Left ventricle myocardium inferior (tissue), 1 donor: ENCODE measurements at regions not wholly inside any gene's neighbourhood (a gene's known extent, or its start where the extent isn't known, plus 50 kb on each side); places are given as distances from the start of the nearest gene placed in this dataset.

Source experiments
- DNase-seq: peaks from one replicate; pipeline ENCODE4 v3.0.0-alpha.2; 2020
- H3K27ac ChIP-seq: fragments of 200-600 bp; replicated peaks from 2 replicates; pipeline ENCODE4 v1.8.0; 2021
- H3K27me3 ChIP-seq: fragments of 200-600 bp; 2 replicates; pipeline ENCODE4 v1.8.0; 2021; ENCODE audit warnings: low read depth
- H3K36me3 ChIP-seq: fragments of 200-600 bp; 2 replicates; pipeline ENCODE4 v1.8.0; 2021
- H3K4me1 ChIP-seq: fragments of 200-600 bp; 2 replicates; pipeline ENCODE4 v1.8.0; 2021
- H3K4me3 ChIP-seq: fragments of 200-600 bp; 2 replicates; pipeline ENCODE4 v1.8.0; 2021; ENCODE audit warnings: mild to moderate bottlenecking, moderate library complexity
- H3K9me3 ChIP-seq: fragments of 200-600 bp; replicated peaks from 2 replicates; pipeline ENCODE4 v1.8.0; 2021
- CTCF ChIP-seq: fragments of 200-600 bp; IDR thresholded peaks from 2 replicates; pipeline ENCODE4 v1.8.0; 2021; ENCODE audit warnings: antibody characterized with exemption, mild to moderate bottlenecking, borderline replicate concordance
- intact Hi-C: fragments of 100-400 bp; cut with micrococcal nuclease; formaldehyde crosslinking; loops from one replicate; pipeline ENCODE4 v1.11.0; 2022
- donor health status: DM: no; HTN: yes; CAD: no; lungs with severe emphysema.

GRCh38 chr12:94802796-94803195, 152.4 kb upstream of the TMCC3 start:
- no peak overlapping the region for H3K27ac ChIP-seq
- TF ChIP-seq CTCF, result no peak
- H3K36me3 ChIP-seq, result no peaks in the 10 kb centered on the region
- no peak overlapping the region for H3K4me3 ChIP-seq
- intact Hi-C loops, result no loop called here
- no peak for DNase-seq
- no peaks in the 10 kb centered on the region for H3K9me3 ChIP-seq
- no peaks in the 10 kb centered on the region for H3K4me1 ChIP-seq
- H3K27me3 ChIP-seq, result peaks cover 8% of the 10 kb centered on the region

GRCh38 chr12:94801745-94802144, 151.4 kb upstream of the TMCC3 start:
- H3K27ac ChIP-seq, result no peak overlapping the region
- intact Hi-C loops, result no loop called here
- TF ChIP-seq CTCF, result no peak
- no peak for DNase-seq
- no peaks in the 10 kb centered on the region for H3K36me3 ChIP-seq
- H3K9me3 ChIP-seq, result no peaks in the 10 kb centered on the region
- no peaks in the 10 kb centered on the region for H3K4me1 ChIP-seq
- H3K27me3 ChIP-seq, result peaks cover 4% of the 10 kb centered on the region
- no peak overlapping the region for H3K4me3 ChIP-seq

- H3K4me3 ChIP-seq, result no peak overlapping the region
- no peaks in the 10 kb centered on the region for H3K36me3 ChIP-seq
- no peak for DNase-seq
- peaks cover 4% of the 10 kb centered on the region for H3K27me3 ChIP-seq
- no peak overlapping the region for H3K27ac ChIP-seq
- no peak for TF ChIP-seq CTCF
- no peaks in the 10 kb centered on the region for H3K4me1 ChIP-seq
- intact Hi-C loops, result no loop called here
- H3K9me3 ChIP-seq, result no peaks in the 10 kb centered on the region
These were observed 148.8 kb upstream of the TMCC3 start for GRCh38 chr12:94799136-94799535.

GRCh38 chr12:94798113-94798512, 147.8 kb upstream of the TMCC3 start:
- H3K4me1 ChIP-seq, result no peaks in the 10 kb centered on the region
- H3K27me3 ChIP-seq, result peaks cover 5% of the 10 kb centered on the region
- H3K9me3 ChIP-seq, result no peaks in the 10 kb centered on the region
- no peak overlapping the region for H3K4me3 ChIP-seq
- TF ChIP-seq CTCF, result no peak
- DNase-seq, result no peak
- H3K27ac ChIP-seq, result no peak overlapping the region
- intact Hi-C loops, result no loop called here
- no peaks in the 10 kb centered on the region for H3K36me3 ChIP-seq

GRCh38 chr12:94795520-94795919, 145.2 kb upstream of the TMCC3 start:
- H3K27ac ChIP-seq, result no peak overlapping the region
- no peaks in the 10 kb centered on the region for H3K9me3 ChIP-seq
- no peak for TF ChIP-seq CTCF

GRCh38 chr12:94795044-94795443, 144.7 kb upstream of the TMCC3 start:
- DNase-seq, result no peak
- no peak for TF ChIP-seq CTCF
- H3K4me1 ChIP-seq, result no peaks in the 10 kb centered on the region
- no peaks in the 10 kb centered on the region for H3K36me3 ChIP-seq
- peaks cover 22% of the 10 kb centered on the region for H3K27me3 ChIP-seq
- H3K27ac ChIP-seq, result no peak overlapping the region
- no peak overlapping the region for H3K4me3 ChIP-seq
- no peaks in the 10 kb centered on the region for H3K9me3 ChIP-seq
- intact Hi-C loops, result no loop called here

More at GRCh38 chr12:94795520-94795919, 145.2 kb upstream of the TMCC3 start:
- intact Hi-C loops, result no loop called here
- no peaks in the 10 kb centered on the region for H3K36me3 ChIP-seq
- H3K4me1 ChIP-seq, result no peaks in the 10 kb centered on the region
- no peak for DNase-seq
- peaks cover 20% of the 10 kb centered on the region for H3K27me3 ChIP-seq
- no peak overlapping the region for H3K4me3 ChIP-seq
